Duodenal mucosa (tissue), 2 donors: ENCODE measurements at regions not wholly inside any gene's neighbourhood (a gene's known extent, or its start where the extent isn't known, plus 50 kb on each side); places are given as distances from the start of the nearest gene placed in this dataset.

Source experiments
- H3K27ac ChIP-seq: one replicate; pipeline ENCODE4 v1.7.0; 2013; ENCODE audit warnings: low read depth, low read length
- H3K27me3 ChIP-seq, 2 donors: one replicate each; pipeline ENCODE4 v1.7.0; 2013; ENCODE audit warnings: low read length in 2 of 2, control low read depth in 1 of 2; ENCODE audit not compliant: insufficient read depth in 2 of 2, control insufficient read depth in 1 of 2
- H3K36me3 ChIP-seq, 2 donors: one replicate each; pipeline ENCODE4 v1.7.0; 2013; ENCODE audit warnings: low read length in 2 of 2, control low read depth in 1 of 2; ENCODE audit not compliant: insufficient read depth in 2 of 2, control insufficient read depth in 1 of 2
- H3K4me1 ChIP-seq, 2 donors: one replicate each; pipeline ENCODE4 v1.7.0; 2013; ENCODE audit warnings: low read length in 2 of 2, control low read depth in 1 of 2; ENCODE audit not compliant: insufficient read depth in 2 of 2, control insufficient read depth in 1 of 2
- H3K4me3 ChIP-seq, 2 donors: one replicate each; pipeline ENCODE4 v1.7.0; 2013; ENCODE audit warnings: low read length in 2 of 2, low read depth in 1 of 2
- H3K9ac ChIP-seq, 2 donors: one replicate each; pipeline ENCODE4 v1.7.0; 2013; ENCODE audit warnings: low read length in 2 of 2, low read depth in 1 of 2
- H3K9me3 ChIP-seq, 2 donors: one replicate each; pipeline ENCODE4 v1.7.0; 2013; ENCODE audit warnings: low read length in 2 of 2, control low read depth in 1 of 2; ENCODE audit not compliant: control insufficient read depth in 1 of 2

DNA sequence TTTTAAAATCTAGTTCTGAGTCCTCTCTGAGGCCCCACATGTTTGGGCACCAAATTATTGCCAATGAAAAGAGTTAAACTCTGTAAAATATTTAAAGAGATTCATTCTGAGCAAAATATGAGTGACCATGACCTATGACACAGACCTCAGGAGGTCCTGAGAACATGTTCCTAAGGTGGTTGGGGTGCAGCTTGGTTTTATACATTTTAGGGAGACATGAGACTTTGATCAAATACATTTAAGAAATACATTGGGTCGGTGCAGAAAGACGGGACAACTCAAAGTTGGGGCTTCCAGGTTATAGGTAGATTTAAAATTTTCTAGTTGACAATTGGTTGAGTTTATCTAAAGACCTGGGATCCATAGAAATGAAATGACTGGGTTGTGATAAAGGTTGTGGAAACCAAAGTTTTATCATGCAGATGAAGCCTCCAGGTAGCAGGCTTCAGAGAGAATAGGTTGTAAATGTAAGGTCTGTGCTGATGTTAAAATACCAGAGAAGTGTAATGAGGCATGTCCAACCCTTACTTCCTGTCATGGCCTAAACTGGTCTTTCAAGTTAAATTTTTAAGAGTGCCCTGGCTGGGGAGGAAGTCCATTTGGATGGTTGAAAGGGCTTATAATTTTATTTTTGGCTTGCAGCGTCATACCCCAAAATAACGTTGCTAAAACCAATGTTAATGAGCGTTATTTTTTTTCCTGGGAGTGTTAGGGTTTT, 274.9 kb downstream of the NUF2 start:
- Histone ChIP-seq H3K27me3 (no peaks in the 10 kb centered on the region), H3K9me3 (no peaks in the 10 kb centered on the region), H3K4me1 (no peaks in the 10 kb centered on the region), H3K4me3 (no peak overlapping the region), H3K9ac (no peak overlapping the region), H3K36me3 (no peaks in the 10 kb centered on the region), H3K27ac (no peak overlapping the region)

- Histone ChIP-seq H3K4me1 (no peaks in the 10 kb centered on the region), H3K9me3 (no peaks in the 10 kb centered on the region), H3K9ac (no peak overlapping the region), H3K27me3 (no peaks in the 10 kb centered on the region), H3K4me3 (no peak overlapping the region), H3K27ac (no peak overlapping the region), H3K36me3 (no peaks in the 10 kb centered on the region)
These were observed 282.6 kb downstream of the NUF2 start for GRCh38 chr1:163604321-163604720.

GRCh38 chr1:163604896-163605295, 283.1 kb downstream of the NUF2 start:
- Histone ChIP-seq H3K4me3 (no peak overlapping the region), H3K36me3 (no peaks in the 10 kb centered on the region), H3K9me3 (no peaks in the 10 kb centered on the region), H3K27me3 (no peaks in the 10 kb centered on the region), H3K9ac (no peak overlapping the region), H3K4me1 (no peaks in the 10 kb centered on the region), H3K27ac (no peak overlapping the region)

GRCh38 chr1:163608979-163609378, 287.2 kb downstream of the NUF2 start:
- no peaks in the 10 kb centered on the region for H3K36me3 ChIP-seq
- H3K4me1 ChIP-seq: no peaks in the 10 kb centered on the region
- H3K27me3 ChIP-seq: no peaks in the 10 kb centered on the region
- H3K4me3 ChIP-seq: no peak overlapping the region
- no peak overlapping the region for H3K9ac ChIP-seq
- H3K27ac ChIP-seq: no peak overlapping the region
- H3K9me3 ChIP-seq: no peaks in the 10 kb centered on the region

- Histone ChIP-seq H3K27ac (no peak overlapping the region), H3K4me1 (no peaks in the 10 kb centered on the region), H3K4me3 (no peak overlapping the region), H3K9ac (no peak overlapping the region), H3K27me3 (no peaks in the 10 kb centered on the region), H3K36me3 (no peaks in the 10 kb centered on the region), H3K9me3 (no peaks in the 10 kb centered on the region)
These were observed 288.1 kb downstream of the NUF2 start for GRCh38 chr1:163609858-163610257.

DNA sequence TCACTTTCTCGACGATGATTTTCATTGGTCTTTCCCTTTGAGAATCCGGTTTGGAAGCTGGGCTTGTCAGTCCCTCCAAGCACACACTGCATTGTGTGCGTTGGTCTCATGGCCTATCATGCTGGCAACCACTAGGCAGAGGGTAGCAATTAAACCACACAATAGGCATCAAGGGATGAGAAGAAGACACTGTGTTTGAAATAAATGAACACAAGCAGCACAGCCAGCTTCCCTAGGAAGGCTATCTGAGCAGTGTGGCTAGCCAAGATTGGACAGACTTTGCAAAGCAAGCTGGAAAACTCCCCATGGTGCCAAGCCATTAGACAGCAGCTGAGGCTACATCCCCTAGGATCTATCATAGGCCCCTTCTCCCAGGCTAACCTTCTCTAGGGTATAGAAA, 288.7 kb downstream of the NUF2 start:
- no peak overlapping the region for H3K27ac ChIP-seq
- no peaks in the 10 kb centered on the region for H3K27me3 ChIP-seq
- H3K9me3 ChIP-seq: no peaks in the 10 kb centered on the region
- no peak overlapping the region for H3K4me3 ChIP-seq
- H3K36me3 ChIP-seq: no peaks in the 10 kb centered on the region
- no peak overlapping the region for H3K9ac ChIP-seq
- no peaks in the 10 kb centered on the region for H3K4me1 ChIP-seq

DNA sequence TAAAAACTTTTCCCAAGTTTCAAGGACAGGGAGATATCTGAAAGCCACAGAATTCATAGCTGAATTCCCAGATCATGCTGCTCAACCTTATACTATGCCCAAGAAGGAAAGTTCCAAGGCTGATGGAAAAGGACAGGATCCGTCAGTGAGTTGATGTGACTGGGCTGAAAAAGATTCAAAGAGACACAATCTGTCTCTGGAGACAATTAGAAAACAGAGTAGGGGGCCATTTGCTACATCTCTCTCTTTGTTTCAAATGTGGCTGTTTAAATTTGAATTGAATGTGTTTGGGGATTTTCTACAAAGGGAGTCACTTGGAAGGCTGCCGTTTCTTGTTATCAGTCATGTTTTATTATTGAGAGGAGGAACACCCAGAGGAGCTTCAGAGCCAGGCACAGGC, 292.6 kb downstream of the NUF2 start:
- Histone ChIP-seq H3K4me3 (no peak overlapping the region), H3K9me3 (no peaks in the 10 kb centered on the region), H3K27ac (no peak overlapping the region), H3K9ac (no peak overlapping the region), H3K36me3 (no peaks in the 10 kb centered on the region), H3K4me1 (no peaks in the 10 kb centered on the region), H3K27me3 (no peaks in the 10 kb centered on the region)

GRCh38 chr1:163628034-163628773, 306.4 kb downstream of the NUF2 start:
- Histone ChIP-seq H3K9ac (no peak overlapping the region), H3K4me3 (no peak overlapping the region), H3K4me1 (no peaks in the 10 kb centered on the region), H3K36me3 (no peaks in the 10 kb centered on the region), H3K27ac (no peak overlapping the region), H3K27me3 (no peaks in the 10 kb centered on the region), H3K9me3 (peaks cover 0 to 7% of the 10 kb centered on the region in 2 donors)

DNA sequence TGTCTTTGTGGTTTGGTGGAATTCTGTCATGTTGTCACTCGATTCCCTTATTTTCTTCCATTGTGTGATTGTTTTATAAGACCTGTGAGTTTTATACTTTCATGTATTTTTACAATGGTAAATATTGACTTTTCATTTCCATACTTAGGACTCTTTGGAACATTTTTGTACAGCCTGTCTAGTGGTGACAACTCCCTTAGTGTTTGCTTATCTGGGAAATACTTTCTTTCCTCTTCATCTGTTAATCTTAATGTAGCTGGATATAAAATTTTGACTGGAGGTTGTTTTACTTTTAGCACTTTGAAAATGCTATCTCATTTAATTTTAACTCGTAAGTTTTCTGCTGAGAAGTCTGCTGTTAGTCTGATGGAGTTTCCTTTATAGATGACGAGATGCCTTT, 310.5 kb downstream of the NUF2 start:
- Histone ChIP-seq H3K9ac (no peak overlapping the region), H3K27me3 (no peaks in the 10 kb centered on the region), H3K4me3 (no peak overlapping the region), H3K9me3 (peaks cover 4 to 8% of the 10 kb centered on the region in 2 donors), H3K36me3 (no peaks in the 10 kb centered on the region), H3K27ac (no peak overlapping the region), H3K4me1 (no peaks in the 10 kb centered on the region)

GRCh38 chr1:163633366-163633765, 311.6 kb downstream of the NUF2 start:
- Histone ChIP-seq H3K9ac (no peak overlapping the region), H3K27ac (no peak overlapping the region), H3K4me3 (no peak overlapping the region), H3K4me1 (no peaks in the 10 kb centered on the region), H3K27me3 (no peaks in the 10 kb centered on the region), H3K9me3 (peaks cover 4 to 8% of the 10 kb centered on the region in 2 donors), H3K36me3 (no peaks in the 10 kb centered on the region)
